Stimulated activated CD4-positive, alpha-beta T cell treated with anti-CD3 and anti-CD28 coated beads, Interleukin-2, amount 100 ng/mL, for 24 hours (primary cell): ENCODE measurements at regions not wholly inside any gene's neighbourhood (a gene's known extent, or its start where the extent isn't known, plus 50 kb on each side); places are given as distances from the start of the nearest gene placed in this dataset.
"Not testable (repeated sequence)": the region's sequence is repeated elsewhere in the genome, so short reads cannot be mapped to it uniquely, and the experiment has no call there.

Experiments
- DNase-seq, 2 donors: peaks; one replicate each; pipeline ENCODE4 v3.0.0-alpha.2; 2020

DNA sequence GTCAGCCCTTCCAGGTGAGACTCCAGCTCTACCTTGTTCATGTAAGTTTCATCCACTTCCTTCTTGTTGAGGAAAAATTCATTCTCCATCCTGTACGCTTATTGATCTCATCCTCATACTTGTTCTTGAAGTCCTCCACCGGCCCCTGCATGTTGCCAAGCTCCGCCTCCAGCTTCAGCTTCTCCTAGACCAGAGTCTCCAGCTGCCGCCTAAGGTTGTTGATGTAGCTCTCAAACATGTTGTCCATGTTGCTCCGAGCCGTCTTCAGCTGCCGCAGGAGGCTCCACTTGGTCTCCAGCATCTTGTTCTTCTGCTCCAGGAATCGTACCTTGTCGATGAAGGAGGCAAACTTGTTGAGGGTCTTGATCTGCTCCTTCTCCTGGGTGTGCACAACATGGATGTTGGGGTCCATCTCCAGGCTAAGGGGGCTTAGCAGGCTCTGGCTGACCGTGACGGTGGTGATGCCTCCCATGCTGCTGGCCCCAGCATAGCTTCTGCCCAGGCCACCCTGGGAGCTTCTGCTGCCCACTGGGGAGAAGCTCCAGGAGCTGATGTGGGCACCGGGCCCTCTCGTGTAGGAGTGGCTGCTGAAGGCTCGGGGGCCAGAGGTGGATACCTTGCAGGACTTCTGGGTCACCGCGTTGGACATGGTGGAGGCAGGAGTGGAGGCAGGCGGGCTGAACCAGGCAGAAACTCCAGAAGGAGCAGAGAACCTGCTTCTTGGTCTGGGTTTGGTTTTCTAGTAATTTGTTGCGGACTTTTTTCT is 422.6 kb upstream of the ARPP21 start:
- DNase-seq, result no peak

DNA sequence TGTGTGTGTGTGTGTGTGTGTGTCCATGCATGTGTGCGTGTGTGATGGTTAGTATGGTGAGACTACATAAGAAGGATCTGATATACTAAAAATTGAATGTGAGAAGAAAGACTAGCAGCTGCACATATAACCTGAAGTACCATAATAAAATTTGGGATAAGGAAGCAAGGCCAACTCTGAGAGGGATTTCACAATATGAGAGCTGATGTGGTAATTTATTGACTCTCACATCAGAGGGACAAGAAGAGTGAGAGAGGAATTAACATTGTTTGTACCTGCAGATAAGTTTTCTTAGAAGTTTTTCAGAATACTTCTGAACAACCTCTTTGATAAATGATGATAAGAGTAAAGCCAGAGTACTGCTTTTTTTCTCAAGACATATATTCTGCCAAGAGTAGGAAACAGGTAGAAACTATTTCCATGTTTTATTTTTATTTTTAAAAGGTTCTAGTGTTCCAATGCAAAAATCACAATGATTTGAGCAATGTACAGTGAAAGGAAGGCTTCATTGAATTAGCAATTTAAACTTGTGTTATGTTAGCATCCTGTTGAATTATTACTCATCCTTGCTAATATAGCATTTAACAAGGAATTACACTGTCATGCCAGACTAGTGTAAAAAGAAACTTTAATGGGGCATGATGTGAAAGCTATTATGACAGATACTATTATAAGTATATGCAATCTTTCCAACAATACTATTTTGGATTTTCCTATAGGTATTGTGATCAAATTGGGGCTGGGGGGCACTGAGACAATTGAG is 415.5 kb upstream of the ARPP21 start:
- DNase-seq, result no peak

DNA sequence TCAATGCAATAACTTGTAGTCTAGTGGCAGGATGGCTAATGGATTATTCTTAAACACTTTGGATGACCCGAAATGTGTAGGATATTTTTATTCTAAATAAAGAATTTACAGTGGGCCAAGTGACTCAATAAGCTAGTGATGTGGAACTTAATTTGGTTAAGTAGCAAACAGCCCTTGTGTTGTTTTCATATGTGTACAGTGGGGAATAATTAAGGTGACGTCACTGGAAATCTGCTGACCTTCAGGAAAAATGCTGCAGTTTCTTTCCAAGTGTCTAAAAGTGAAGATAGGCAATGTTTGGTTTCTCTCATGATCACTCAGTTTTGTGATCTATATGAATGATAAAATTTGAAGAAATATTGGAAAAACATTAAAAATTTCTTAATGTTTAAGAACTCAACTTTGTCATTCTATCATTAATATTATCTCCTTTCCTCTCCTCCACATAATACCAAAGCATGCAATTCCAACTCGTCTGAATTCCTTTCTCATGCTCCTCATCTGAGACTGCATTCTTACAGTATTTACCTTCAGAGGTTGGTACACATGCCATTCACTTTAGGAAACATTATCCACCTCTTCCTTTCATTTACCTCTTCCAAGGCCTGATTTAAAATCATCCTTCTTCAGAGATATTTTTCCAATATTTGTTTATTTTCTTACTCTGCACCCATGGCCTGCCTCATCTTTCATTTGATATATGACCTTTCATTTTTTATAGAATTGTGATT is 414.6 kb upstream of the ARPP21 start:
- DNase-seq, result no peak

DNA sequence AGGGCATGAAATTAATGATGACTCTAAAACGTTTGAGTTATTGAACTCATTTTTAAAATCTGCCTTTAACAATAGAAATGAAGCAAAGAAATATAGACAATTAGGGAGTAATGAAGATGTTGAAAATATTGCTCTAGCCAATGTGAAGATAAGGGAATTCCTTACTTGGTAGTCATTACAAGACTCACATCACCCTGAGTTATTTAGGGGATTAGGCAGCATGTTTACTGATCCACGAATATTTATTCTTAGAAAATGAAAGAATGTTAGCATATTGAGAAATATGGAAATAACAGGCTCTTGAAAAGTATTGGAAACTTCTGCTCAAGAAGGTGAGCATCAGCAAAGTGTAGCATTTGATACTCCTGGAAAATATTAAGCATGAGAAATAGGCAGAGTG is 398.1 kb upstream of the ARPP21 start:
- DNase-seq, result no peak

DNA sequence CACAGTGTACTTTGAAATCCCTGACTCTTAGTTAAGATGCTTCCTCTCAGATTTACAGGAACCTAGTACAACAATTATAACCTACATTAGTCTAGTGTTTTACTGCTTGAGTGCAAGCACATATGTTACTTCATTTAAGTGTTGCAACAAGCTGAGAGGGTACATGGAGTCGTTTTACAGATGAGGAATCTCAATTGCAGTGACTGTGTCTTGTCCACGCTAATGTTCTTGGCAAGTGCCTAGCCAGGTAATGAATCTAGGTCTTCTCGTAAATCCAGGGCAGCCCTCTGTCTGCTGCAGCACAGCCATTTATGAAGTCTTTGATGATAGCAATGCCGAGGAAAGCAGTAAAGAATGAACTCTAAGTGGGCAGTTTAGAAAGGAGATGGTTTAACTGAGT is 384.4 kb upstream of the ARPP21 start:
- no peak for DNase-seq

DNA sequence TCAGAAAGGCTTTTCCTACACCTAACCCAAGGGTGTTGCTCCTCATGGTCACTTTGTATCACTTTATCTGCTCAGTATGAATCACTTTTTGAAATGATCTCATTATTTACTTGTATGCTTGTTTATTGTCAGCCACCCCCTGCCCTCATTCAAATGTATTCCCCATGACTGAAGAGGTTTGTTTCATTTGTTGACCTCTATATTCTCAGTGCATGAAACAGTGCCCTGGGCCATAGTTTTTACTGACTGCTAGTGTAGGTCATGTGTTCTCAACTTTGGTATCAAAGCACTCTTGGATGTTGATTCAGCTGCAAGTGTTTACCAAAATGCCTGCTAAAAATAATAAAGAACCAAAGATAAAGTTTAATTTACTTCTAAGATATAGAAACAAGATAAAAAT is 381.7 kb upstream of the ARPP21 start:
- no peak for DNase-seq

DNA sequence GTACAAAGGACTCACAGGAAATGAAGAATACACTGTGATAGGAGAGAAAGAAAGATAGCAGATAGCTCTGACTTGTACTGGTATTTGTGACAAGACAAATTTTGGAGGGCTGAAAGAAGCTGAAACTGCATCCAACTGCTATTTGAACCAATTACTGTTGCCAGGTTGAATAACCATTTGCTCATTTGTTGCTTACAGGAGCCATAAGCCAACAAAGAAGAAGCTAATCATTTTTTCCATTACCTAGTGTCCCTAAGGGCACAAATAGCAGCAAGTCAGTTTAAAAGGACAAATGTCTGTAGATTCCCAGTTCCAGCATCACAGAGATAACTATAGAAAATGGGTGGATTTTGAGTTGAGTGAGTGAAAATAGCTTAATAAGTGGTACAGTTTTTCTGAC is 376.9 kb upstream of the ARPP21 start:
- no peak for DNase-seq

DNA sequence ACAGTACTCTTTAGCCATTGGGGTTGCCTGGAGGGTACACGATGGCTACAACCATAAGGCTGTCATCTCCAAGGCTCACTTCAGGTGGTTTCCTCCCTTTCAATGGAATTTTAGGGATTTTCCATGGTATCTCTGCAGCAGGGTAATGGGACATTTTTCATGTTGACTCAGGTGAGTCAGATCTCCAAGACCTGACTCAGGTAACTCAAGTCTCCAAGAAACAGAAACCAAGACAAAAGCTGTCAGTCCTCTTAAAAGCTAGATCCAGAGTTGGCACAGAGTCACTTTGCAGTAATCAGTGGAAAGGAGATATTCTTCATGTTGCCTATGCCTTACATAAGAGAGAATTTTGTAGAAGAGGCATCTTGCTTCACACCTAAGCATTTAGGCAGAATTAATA is 375.8 kb upstream of the ARPP21 start:
- DNase-seq, result no peak

DNA sequence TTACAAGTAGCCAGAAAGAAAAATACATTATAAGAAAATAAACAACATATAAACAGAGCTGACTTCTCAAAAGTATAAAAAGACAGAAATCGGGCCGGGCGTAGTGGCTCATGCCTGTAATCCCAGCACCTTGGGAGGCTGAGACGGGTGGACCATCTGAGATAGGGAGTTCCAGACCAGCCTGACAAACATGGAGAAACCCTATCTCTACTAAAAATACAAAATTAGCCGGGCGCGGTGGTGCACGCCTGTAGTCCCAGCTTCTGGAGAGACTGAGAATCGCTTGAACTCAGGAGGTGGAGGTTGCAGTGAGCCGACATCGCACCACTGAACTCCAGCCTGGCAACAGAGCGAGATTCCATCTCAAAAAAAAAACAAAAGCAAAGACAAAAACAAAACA is 373.3 kb upstream of the ARPP21 start:
- DNase-seq, result not testable (repeated sequence)

DNA sequence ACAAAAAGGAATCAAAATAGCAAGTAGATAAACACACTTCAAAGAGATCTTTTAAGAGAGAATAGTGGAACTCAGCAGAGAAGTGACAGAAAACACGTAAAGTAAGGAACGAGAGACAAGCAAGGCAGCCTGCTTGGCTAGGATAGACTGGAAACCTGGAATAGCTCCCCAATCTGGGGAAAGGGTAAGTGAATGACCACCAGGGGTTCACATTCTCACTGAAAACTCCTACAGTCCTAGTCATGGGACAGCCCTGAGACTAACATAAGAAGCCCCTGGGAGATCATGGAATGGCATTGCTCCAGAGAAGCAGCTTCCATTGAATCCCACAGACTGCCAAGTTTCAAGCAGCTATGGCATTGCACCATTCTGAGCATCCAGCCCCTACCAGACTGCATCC is 363.6 kb upstream of the ARPP21 start:
- DNase-seq, result no peak

DNA sequence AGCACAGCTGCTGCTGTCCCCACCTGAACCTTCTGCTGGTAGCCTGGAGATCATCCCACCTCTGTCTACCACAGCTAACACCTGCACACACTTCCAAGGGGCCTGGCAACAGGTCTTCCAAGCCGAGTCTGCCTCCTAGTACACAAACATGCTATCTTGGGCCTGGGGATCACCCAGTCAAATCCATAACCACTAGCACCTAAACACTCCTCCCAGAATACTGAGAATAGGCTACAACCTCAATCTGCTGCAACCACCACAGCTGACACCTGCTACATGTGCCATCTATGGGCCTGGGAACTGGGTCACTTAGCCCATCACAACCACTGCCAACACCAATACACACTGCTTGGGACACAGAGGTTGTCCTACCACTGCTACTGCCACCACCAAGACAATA is 362.8 kb upstream of the ARPP21 start:
- DNase-seq, result no peak

DNA sequence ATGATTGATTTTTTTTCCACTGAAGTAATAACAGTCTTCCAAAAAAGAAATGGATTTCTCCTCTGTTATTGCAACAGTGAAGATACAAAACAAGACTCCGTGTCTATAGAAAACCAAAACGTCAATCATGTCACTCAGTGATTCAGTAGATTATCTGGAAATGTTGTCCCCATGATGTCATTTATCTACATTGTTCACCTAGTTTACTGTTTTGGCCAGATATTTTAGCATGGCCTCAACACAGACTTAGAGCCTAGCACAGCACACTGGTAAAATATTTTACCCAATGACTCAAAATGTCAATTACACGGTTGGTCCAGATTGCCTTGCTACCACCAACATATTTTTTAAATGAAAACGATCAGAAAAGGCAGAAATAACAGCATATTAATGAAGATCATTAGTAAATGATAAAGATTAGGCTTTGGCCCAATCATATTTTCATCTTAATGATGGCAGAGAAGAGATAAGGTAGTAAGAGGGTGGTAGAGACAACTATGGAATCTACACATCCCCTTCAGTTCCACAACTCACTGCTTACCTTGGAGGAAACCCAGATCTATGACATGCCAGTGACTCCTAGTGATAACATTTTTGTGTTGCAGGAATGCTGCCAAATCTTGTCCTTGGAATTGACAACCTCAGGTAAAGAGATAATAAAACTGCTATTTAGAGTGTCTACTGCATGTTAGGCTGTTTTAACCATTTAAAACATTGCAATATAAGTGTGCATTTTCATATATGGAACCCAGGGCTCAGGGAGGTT is 347.7 kb upstream of the ARPP21 start:
- DNase-seq, result no peak

DNA sequence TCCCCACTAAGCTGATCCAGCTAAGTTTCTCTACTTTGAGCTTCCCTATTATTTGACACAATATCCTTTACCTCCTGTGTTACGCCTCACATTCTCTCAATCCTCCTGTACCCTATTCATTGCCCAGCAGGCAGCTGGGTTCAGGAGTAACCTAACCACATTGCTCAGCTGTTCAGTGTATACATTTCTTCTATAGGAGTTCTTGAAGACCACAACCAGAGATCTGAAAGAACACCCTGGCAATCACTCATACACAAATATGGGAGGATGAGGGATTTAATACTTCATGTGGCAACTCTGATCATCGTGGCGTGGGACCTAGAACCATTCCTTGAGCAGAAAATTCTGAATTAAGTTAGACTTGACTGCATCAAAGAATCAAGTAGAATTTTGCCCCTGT is 346.8 kb upstream of the ARPP21 start:
- no peak for DNase-seq

DNA sequence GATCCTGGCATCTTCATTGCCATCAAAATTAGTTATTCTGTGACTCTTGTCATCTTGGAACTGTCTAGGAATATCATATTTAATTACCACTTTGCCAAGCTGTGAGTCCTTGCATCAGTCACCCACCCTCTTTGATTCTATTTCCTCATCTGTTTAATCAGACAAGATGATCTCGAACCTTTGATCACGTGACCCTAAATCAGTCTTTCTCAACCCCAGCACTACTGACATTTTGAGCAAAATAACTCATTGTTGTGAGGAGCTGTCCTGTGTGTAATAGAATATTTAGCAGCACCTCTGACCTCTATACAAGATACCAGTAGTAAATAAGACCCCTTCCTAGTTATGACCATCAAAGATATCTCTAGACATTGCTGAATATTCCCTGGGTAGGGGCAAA is 343.4 kb upstream of the ARPP21 start:
- DNase-seq, result no peak

DNA sequence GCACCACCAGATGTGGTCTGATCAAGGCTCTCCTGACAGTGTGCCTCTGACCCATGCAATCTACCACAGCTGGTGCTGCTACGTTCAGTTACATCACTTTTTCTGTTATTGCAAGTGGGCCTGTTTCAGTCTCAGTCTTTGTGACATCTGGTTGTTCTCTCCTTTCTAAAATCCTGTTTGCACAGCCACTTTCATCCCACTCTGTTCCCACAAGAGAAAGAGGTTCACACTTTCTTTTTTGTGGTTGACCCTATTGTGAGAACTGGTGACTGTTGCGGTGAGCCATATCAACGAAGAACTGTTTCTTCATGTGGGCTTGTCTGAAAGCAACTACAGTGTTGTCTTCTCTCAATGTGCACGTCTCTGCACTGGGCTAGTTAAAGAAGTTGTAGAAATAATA is 342.8 kb upstream of the ARPP21 start:
- no peak for DNase-seq

DNA sequence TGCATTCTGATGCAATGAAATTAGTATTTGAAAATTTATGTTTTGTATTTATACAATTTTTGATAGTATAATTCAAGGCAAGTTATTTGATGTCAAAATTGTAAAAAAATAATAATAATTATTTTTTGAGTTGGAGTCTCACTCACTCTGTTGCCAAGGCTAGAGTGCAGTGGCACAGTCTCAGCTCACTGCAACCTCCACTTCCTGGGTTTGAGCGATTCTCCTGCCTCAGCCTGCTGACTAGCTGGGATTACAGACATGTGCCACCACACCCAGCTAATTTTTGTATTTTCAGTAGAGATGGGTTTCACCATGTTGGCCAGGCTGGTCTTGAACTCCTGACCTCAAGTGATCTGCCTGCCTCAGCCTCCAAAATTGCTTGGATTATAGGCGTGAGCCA is 342.4 kb upstream of the ARPP21 start:
- not testable (repeated sequence) for DNase-seq

DNA sequence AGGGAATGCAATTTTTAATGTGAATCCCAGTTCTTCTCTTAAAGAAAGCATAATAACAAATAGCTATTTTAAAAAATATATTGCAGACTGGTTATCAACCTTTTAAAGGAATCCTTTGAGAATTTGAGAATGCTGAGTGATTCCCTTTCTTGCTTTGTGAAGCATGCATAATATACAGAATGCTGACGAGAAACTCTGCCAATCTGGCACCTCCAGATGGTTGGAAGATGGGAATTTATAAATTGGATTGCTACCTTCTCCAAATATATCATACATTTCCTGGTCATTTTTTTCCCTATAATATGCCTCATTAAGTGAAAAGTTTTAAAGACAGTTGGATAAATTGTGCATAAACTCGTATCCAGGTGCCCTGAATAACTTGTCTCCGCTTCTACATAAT is 333.9 kb upstream of the ARPP21 start:
- no peak for DNase-seq

DNA sequence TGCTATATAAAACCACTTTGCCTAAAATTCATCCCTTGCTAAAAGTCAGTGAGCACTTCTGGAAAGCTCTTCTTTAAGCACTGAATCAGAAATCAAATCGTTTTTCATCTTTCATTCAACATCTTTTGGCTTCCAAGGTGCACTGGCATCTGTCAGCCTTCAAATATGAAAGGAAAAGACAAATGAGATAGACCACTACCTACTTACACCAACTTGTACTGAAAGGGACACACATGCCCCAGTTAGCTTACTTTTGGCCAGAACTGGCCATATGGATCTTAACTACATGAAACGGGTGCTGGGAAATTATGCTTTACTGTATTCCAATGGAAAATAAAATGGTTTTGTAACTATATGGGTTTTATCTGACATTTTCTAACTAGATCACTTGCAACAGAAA is 332.0 kb upstream of the ARPP21 start:
- no peak for DNase-seq

DNA sequence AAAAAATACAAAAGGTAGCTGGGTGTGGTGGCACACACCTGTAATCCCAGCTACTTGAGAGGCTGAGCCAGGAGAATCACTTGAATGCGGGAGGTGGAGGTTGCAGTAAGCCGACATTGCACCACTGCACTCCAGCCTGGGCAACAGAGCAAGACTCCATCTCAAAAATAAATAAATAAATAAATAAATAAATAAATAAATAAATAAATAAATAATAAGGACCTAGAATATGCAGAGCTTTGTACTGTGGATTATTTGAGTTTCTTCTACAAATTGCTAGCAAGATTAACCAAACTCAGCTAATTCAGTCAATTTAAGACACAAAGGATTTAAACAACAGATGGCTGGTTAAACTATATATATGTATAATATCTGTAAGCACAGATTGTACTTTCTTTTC is 322.5 kb upstream of the ARPP21 start:
- DNase-seq, result not testable (repeated sequence)

DNA sequence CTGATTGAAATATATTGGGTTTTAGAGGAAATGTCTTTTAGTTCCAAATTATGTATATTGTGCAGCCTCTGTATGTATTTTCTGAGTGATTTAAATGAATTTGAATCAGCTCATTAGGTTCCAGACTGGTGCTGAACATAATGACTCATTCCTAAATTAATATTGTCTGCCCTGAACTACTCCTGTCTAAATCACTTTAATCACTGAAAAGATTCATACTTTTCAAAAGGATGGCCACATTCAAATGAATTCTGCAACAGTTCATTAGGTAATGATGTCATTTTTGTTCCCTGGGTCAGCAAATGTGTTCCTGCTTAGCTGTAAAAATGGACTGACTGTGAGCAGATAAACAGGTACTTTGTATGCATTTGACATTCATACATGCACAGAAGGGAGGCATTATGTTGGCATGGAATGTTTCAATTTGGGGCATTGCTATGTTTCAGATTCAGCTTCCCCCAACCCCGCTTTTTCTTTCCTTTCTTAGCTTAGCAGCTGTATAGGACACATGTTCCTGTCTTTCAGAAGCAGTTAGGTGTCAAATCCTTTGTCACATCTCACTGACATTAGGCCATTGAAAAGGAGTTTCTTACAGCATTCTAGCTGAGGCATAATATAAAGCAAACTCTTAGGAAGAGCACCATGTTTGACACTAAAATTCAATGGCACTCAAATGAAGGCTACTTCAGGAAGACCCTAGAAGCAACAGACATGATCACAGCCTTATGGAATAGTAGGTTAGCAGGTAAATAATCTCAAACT is 318.5 kb upstream of the ARPP21 start:
- no peak for DNase-seq

DNA sequence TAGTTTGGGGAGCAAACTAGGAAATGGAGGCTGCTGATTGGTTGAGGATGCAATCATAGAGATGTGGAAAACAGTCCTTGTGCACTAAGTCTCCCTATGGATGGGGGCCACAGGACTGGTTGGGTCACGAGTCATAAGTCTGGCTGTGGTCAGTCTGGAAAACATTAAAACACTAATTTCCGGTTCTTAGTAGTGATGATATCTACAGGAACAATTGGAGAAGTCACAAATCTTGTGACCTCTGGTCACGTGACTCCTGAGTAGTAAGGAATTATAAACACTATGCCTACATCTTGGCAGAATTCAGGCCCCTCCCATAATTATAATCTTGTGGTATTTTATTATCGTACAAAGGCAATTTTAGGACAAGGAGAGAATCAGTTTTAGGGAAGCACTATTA is 317.3 kb upstream of the ARPP21 start:
- DNase-seq, result no peak

DNA sequence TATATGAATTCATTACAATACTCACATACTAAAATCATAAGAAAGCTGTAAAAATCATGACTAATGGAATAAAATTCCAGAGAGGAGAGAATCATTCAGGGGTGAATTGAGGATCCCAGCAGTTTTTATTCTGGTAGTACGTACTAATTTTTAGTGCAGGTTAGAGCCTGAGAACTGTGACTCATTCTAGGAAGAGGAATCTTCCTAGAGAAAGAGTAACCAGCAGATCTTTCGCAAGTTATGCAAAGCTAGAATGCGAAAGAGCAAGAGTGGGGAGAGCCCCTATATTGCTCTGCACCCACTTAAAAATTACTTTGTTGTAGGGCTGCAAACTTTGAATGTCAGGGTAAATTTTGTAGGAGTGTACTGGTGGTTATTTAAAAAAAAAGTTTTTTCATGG is 303.6 kb upstream of the ARPP21 start:
- DNase-seq, result no peak
